DND-41 (cell line): ENCODE measurements at regions not wholly inside any gene's neighbourhood (a gene's known extent, or its start where the extent isn't known, plus 50 kb on each side); places are given as distances from the start of the nearest gene placed in this dataset.

Experiments used
- ATAC-seq: fragments of 200-7000 bp; cut with Tn5 transposase; 3 replicates; pipeline ENCODE4 v1.9.1; 2021; ENCODE audit warnings: low read depth; ENCODE audit not compliant: insufficient read depth
- DNase-seq: peaks from one replicate; pipeline ENCODE4 v3.0.0-alpha.2; 2020
- H2AFZ ChIP-seq: 2 replicates; pipeline ENCODE4 v1.6.0; 2012; ENCODE audit warnings: low read depth, low read length
- H3K27ac ChIP-seq: 2 replicates; pipeline ENCODE4 v1.5.1; 2012; ENCODE audit warnings: low read length, inconsistent platforms
- H3K27me3 ChIP-seq: fragments of 200-600 bp; sonication (generic); 2 replicates; pipeline ENCODE4 v1.6.0; 2012; ENCODE audit warnings: low read length, mild to moderate bottlenecking, inconsistent platforms; ENCODE audit not compliant: insufficient read depth, poor library complexity
- H3K36me3 ChIP-seq: 2 replicates; pipeline ENCODE4 v1.5.1; 2012; ENCODE audit warnings: low read length, inconsistent platforms; ENCODE audit not compliant: insufficient read depth
- H3K4me1 ChIP-seq: 2 replicates; pipeline ENCODE4 v1.5.1; 2012; ENCODE audit warnings: mild to moderate bottlenecking, low read length; ENCODE audit not compliant: insufficient read depth
- H3K4me2 ChIP-seq: 2 replicates; pipeline ENCODE4 v1.6.0; 2012; ENCODE audit warnings: mild to moderate bottlenecking, moderate library complexity, low read length, inconsistent platforms; ENCODE audit not compliant: insufficient read depth
- H3K4me3 ChIP-seq, 2 experiments: fragments of 200-600 bp in 1 of 2; shearing (Covaris generic) in 1 of 2; 2 replicates each; pipeline ENCODE4 v1.5.1; 2012 to 2016; ENCODE audit warnings: inconsistent platforms in 2 of 2, low read length in 2 of 2, mild to moderate bottlenecking in 2 of 2, low read depth in 1 of 2, moderate library complexity in 1 of 2
- H3K79me2 ChIP-seq: 2 replicates; pipeline ENCODE4 v1.6.0; 2012; ENCODE audit warnings: low read length, inconsistent platforms; ENCODE audit not compliant: insufficient read depth
- H3K9ac ChIP-seq: 2 replicates; pipeline ENCODE4 v1.6.0; 2012; ENCODE audit warnings: low read depth, mild to moderate bottlenecking, inconsistent platforms, low read length, moderate library complexity
- H3K9me3 ChIP-seq: 2 replicates; pipeline ENCODE4 v1.5.1; 2012; ENCODE audit warnings: low read length, moderate library complexity, mild to moderate bottlenecking, inconsistent platforms; ENCODE audit not compliant: insufficient read depth, severe bottlenecking
- H4K20me1 ChIP-seq: 2 replicates; pipeline ENCODE4 v1.6.0; 2012; ENCODE audit warnings: low read length; ENCODE audit not compliant: insufficient read depth
- CTCF ChIP-seq: IDR thresholded peaks from 2 replicates; pipeline ENCODE4 v1.5.1; 2012; ENCODE audit warnings: borderline replicate concordance, low read length, moderate library complexity, mild to moderate bottlenecking; ENCODE audit not compliant: poor library complexity, severe bottlenecking; ENCODE audit errors: extremely low read depth
- EZH2 ChIP-seq: IDR thresholded peaks from 3 replicates; pipeline ENCODE4 v1.6.1; 2012; ENCODE audit warnings: borderline replicate concordance, low read depth, mild to moderate bottlenecking, moderate library complexity, low read length, inconsistent platforms; ENCODE audit not compliant: severe bottlenecking

GRCh38 chr20:56933331-56933698 lies 304.2 kb downstream of the TFAP2C start:
- Histone ChIP-seq H3K27ac (no peak overlapping the region), H3K4me2 (no peak overlapping the region)

GRCh38 chr20:56934888-56935287 lies 305.8 kb downstream of the TFAP2C start:
- H3K79me2 ChIP-seq = no peaks in the 10 kb centered on the region
- ATAC-seq (no peak), DNase-seq (no peak)
- TF ChIP-seq CTCF (no peak), EZH2 (no peak)
- H3K27me3 ChIP-seq = no peaks in the 10 kb centered on the region
- H3K9ac ChIP-seq = no peak overlapping the region
- no peaks in the 10 kb centered on the region for H3K4me1 ChIP-seq
- no peak overlapping the region for H3K4me3 ChIP-seq
- no peak overlapping the region for H3K4me2 ChIP-seq
- no peak overlapping the region for H2AFZ ChIP-seq
- H3K36me3 ChIP-seq = no peaks in the 10 kb centered on the region
- H3K9me3 ChIP-seq = no peaks in the 10 kb centered on the region
- no peaks in the 10 kb centered on the region for H4K20me1 ChIP-seq
- no peak overlapping the region for H3K27ac ChIP-seq

More at GRCh38 chr20:56933331-56933698, 304.2 kb downstream of the TFAP2C start:
- no peak for ATAC-seq
- no peak overlapping the region for H3K9ac ChIP-seq
- H3K9me3 ChIP-seq = no peaks in the 10 kb centered on the region
- no peaks in the 10 kb centered on the region for H4K20me1 ChIP-seq
- no peak for DNase-seq
- no peak overlapping the region for H3K4me3 ChIP-seq
- no peaks in the 10 kb centered on the region for H3K4me1 ChIP-seq
- TF ChIP-seq CTCF (no peak), EZH2 (no peak)
- no peaks in the 10 kb centered on the region for H3K79me2 ChIP-seq
- H2AFZ ChIP-seq = no peak overlapping the region
- peaks cover 2% of the 10 kb centered on the region for H3K27me3 ChIP-seq
- no peaks in the 10 kb centered on the region for H3K36me3 ChIP-seq

GRCh38 chr20:56940466-56940865 lies 311.4 kb downstream of the TFAP2C start:
- H3K4me2 ChIP-seq = no peak overlapping the region
- no peaks in the 10 kb centered on the region for H3K4me1 ChIP-seq
- DNase-seq (no peak), ATAC-seq (no peak)
- H2AFZ ChIP-seq = no peak overlapping the region
- H4K20me1 ChIP-seq = no peaks in the 10 kb centered on the region
- H3K4me3 ChIP-seq = no peak overlapping the region
- no peaks in the 10 kb centered on the region for H3K36me3 ChIP-seq
- H3K27ac ChIP-seq = no peak overlapping the region
- no peaks in the 10 kb centered on the region for H3K79me2 ChIP-seq
- H3K27me3 ChIP-seq = peaks cover 16% of the 10 kb centered on the region
- H3K9ac ChIP-seq = no peak overlapping the region
- H3K9me3 ChIP-seq = no peaks in the 10 kb centered on the region
- TF ChIP-seq CTCF (no peak), EZH2 (no peak)
